ENCODE measurements at regions not wholly inside any gene's neighbourhood (a gene's known extent, or its start where the extent isn't known, plus 50 kb on each side); places are given as distances from the start of the nearest gene placed in this dataset.
"Not testable (repeated sequence)": the region's sequence is repeated elsewhere in the genome, so short reads cannot be mapped to it uniquely, and the experiment has no call there.

GRCh38 chr15:70237626-70238025 is 139.9 kb upstream of the TLE3 start:
- Histone ChIP-seq H3K27ac (no peak overlapping the region), H3K4me1 (no peaks in the 10 kb centered on the region), H3K9me3 (no peaks in the 10 kb centered on the region), H3K36me3 (no peaks in the 10 kb centered on the region), H3K27me3 (ENCODE audit: low read depth) (no peaks in the 10 kb centered on the region), H3K4me3 (no peak overlapping the region)
- no peak for TF ChIP-seq CTCF (IDR thresholded peaks at IDR 0.05)
- DNase-seq (no peak), ATAC-seq (no peak)
- intact Hi-C loops (cut with DNase I) = no loop called here

- no peak overlapping the region for H3K27ac ChIP-seq
- TF ChIP-seq CTCF (IDR thresholded peaks at IDR 0.05) = no peak
Measured at GRCh38 chr15:70236341-70237086, 138.8 kb upstream of the TLE3 start.

GRCh38 chr15:70235347-70235746 is 137.6 kb upstream of the TLE3 start:
- no peaks in the 10 kb centered on the region for H3K36me3 ChIP-seq
- H3K27ac ChIP-seq = no peak overlapping the region
- no peak for ATAC-seq
- no peak for DNase-seq
- no peak for TF ChIP-seq CTCF (IDR thresholded peaks at IDR 0.05)
- no peak overlapping the region for H3K4me3 ChIP-seq
- intact Hi-C loops (cut with DNase I) = no loop called here
- peaks cover 14% of the 10 kb centered on the region for H3K9me3 ChIP-seq
- no peaks in the 10 kb centered on the region for H3K4me1 ChIP-seq
- H3K27me3 ChIP-seq (ENCODE audit: low read depth) = no peaks in the 10 kb centered on the region

More at GRCh38 chr15:70236341-70237086, 138.8 kb upstream of the TLE3 start:
- ATAC-seq (no peak), DNase-seq (no peak)
- no peaks in the 10 kb centered on the region for H3K36me3 ChIP-seq
- no peak overlapping the region for H3K4me3 ChIP-seq
- peaks cover 10% of the 10 kb centered on the region for H3K9me3 ChIP-seq
- no peaks in the 10 kb centered on the region for H3K4me1 ChIP-seq
- intact Hi-C loops (cut with DNase I) = no loop called here
- H3K27me3 ChIP-seq (ENCODE audit: low read depth) = no peaks in the 10 kb centered on the region

- Histone ChIP-seq H3K27ac (no peak overlapping the region), H3K9me3 (peaks cover 14% of the 10 kb centered on the region), H3K36me3 (no peaks in the 10 kb centered on the region), H3K4me3 (no peak overlapping the region), H3K27me3 (ENCODE audit: low read depth) (no peaks in the 10 kb centered on the region), H3K4me1 (no peaks in the 10 kb centered on the region)
- no peak for ATAC-seq
- intact Hi-C loops (cut with DNase I) = no loop called here
- TF ChIP-seq CTCF (IDR thresholded peaks at IDR 0.05) = no peak
- no peak for DNase-seq
Measured at GRCh38 chr15:70234256-70234905, 136.7 kb upstream of the TLE3 start.

GRCh38 chr15:70231484-70231883 is 133.8 kb upstream of the TLE3 start:
- intact Hi-C loops (cut with DNase I) = no loop called here

GRCh38 chr15:70227918-70228317 is 130.2 kb upstream of the TLE3 start:
- ATAC-seq; intact Hi-C loops (cut with DNase I): not testable (repeated sequence)

More at GRCh38 chr15:70231484-70231883, 133.8 kb upstream of the TLE3 start:
- Histone ChIP-seq H3K9me3 (peaks cover 14% of the 10 kb centered on the region), H3K27ac (no peak overlapping the region), H3K4me3 (no peak overlapping the region), H3K36me3 (no peaks in the 10 kb centered on the region), H3K4me1 (no peaks in the 10 kb centered on the region), H3K27me3 (ENCODE audit: low read depth) (no peaks in the 10 kb centered on the region)
- no peak for ATAC-seq
- TF ChIP-seq CTCF (IDR thresholded peaks at IDR 0.05) = no peak
- DNase-seq = no peak

More at GRCh38 chr15:70227918-70228317, 130.2 kb upstream of the TLE3 start:
- H3K9me3 ChIP-seq = peaks cover 14% of the 10 kb centered on the region
- H3K36me3 ChIP-seq; H3K4me1 ChIP-seq; H3K27ac ChIP-seq; DNase-seq; H3K27me3 ChIP-seq (ENCODE audit: low read depth); H3K4me3 ChIP-seq: not testable (repeated sequence)

Data from lower lobe of right lung (tissue), 2 donors.